Midbrain (tissue), 1 donor: ENCODE measurements at regions not wholly inside any gene's neighbourhood (a gene's known extent, or its start where the extent isn't known, plus 50 kb on each side); places are given as distances from the start of the nearest gene placed in this dataset.

Experiments
- DNase-seq: peaks from one replicate; lab custom pipeline; 2025; lab: John Stamatoyannopoulos, UW

DNA sequence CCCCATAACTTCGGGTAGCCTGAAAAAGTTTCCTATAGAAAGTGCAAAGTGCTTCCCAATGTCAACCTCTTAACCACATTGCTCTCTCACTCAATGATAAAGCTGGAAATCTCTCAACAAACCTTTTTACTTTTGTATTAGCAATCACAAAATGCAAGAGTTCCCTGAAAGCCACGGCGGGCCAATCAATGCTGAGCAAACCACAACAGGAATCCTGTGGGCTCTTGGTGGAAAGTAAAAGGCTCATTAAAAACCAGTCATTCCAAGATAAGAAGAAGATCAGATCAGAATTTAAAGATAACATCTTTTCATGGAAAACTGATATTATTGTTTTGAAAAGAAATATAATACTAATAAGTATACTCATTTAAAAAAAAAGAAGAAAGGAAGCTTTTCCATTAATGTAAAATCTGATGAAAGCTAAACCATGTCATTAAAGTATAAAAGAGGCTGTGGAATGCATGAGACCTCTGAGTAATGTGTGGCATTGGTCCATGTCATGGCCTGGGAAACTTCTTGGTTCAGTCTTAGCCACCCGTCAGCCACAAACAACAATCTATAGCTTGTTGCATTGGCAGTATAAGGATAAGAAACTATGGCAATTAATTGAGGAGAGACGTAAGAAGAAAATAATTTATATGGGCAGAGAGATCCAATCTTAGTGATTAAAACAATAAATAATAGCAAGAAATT lies 1066.1 kb upstream of the SORCS1 start:
- no peak for DNase-seq

DNA sequence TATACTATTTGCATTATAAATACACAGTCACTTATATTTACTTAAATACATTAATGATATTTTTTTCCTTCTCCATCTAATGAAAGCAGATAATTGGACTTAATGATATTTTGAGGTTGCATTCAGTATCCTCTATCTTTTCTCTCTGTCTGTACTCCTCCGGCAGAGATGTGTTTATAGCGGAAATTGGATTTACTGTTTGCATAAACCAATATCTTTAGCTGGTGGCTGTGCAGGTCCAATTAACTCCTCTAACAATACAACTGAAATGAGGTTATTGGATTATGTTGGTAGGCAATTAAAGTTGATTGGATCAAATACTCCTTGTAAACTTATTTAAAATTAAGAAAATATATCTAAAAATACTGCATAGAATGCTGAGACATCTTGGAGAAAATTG lies 1044.2 kb upstream of the SORCS1 start:
- DNase-seq, result no peak

- DNase-seq, result no peak
Measured at GRCh38 chr10:108208038-108208437, 1043.5 kb upstream of the SORCS1 start.

DNA sequence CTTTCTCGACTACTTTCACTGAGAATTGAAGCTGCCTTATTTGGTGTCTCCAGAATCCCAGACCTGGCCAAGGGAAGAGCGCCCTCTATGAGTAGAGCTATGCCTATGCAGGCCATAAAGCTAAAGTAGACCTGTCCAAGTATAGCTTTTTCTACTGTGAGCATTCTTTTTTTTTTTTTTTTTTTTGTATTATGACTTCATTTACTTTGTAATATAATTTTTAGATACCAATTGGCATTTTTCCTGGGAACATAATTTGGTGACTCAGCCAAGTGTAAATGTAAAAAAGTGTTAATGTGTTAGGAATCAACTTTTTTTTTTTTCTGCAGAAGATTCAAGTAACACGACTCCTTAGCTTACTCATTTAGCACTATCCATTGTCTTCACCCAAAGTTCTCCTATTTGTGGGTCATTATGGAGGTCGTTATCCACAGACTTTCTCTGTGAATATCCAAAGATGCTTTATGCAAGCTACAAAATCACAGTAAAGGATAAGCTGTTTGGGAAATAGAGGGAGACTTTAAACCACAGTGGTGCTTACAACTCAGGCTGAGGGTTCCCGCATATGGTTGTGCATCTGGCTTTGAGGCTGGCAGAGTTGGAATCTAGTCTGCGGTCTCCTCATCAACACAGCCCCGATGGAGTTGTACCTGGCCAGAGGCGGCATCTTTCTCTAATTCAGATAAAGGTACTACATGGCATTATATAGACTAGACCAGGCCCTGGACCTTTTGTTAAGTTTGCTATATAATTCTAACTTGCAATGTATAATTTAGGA lies 1040.2 kb upstream of the SORCS1 start:
- DNase-seq, result no peak

- DNase-seq, result no peak
Measured at GRCh38 chr10:108203905-108204527, 1039.5 kb upstream of the SORCS1 start.

- no peak for DNase-seq
Measured at GRCh38 chr10:108187408-108188012, 1023.0 kb upstream of the SORCS1 start.

- DNase-seq, result no peak
Measured at GRCh38 chr10:108184114-108184513, 1019.6 kb upstream of the SORCS1 start.

DNA sequence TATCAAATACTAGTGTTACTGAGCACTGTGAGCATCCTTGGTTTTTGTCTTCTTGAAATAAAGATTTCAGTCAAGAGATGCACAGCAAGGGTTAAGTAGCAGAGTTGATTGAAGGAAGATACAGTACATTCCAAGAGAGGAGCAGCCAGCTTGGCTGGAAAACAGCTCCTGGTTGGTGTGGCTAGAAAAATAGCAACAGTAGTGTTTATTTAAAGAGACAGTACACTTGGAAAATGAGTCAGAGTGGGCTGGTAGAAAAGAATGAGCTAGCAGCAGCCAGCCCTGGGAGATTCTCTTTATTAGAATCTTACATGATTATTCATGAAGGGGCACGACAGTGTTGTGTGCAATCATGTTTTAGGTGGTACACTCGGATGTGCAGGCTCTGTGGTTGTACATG lies 1016.4 kb upstream of the SORCS1 start:
- no peak for DNase-seq

- no peak for DNase-seq
Measured at GRCh38 chr10:108169846-108170245, 1005.3 kb upstream of the SORCS1 start.

GRCh38 chr10:108167766-108168165 lies 1003.3 kb upstream of the SORCS1 start:
- DNase-seq, result no peak

DNA sequence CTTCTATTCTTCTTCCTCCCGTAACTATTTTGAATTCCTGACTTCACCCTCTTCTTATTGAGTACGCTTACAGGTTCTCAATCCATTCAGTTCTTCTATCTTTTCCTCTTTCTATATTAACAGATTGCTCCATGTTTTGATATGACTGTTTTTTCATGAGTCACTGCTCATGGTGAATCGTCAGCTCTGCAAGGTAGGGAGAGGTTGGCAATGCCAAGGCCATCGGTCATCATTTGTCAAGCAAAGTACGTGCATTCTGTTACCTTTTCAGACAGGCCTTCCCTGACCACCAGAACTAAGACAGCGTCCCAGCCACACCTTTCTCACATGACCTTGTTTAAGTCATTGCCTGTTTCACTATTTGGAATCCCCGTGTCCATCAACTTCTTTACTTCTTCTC lies 1001.9 kb upstream of the SORCS1 start:
- no peak for DNase-seq

- no peak for DNase-seq
Measured at GRCh38 chr10:108147346-108147745, 982.8 kb upstream of the SORCS1 start.

DNA sequence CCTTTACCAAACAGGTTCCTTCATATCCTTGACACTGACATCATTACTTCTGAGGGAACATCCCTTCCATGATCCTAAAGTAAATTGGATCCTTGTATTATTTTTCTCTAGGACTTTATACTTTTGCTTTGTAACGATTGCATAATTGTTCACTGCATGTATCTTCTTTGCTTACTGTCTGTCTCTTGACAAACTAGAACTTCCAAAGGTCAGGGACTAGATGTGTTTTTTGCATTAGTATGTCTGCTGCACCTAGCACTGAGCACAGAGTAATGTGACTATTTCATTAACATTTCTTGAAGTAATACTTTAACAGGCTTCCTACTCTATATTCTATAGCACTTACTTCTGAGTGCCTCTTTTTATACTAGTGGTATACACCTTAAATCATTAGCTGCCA lies 976.6 kb upstream of the SORCS1 start:
- DNase-seq, result no peak

DNA sequence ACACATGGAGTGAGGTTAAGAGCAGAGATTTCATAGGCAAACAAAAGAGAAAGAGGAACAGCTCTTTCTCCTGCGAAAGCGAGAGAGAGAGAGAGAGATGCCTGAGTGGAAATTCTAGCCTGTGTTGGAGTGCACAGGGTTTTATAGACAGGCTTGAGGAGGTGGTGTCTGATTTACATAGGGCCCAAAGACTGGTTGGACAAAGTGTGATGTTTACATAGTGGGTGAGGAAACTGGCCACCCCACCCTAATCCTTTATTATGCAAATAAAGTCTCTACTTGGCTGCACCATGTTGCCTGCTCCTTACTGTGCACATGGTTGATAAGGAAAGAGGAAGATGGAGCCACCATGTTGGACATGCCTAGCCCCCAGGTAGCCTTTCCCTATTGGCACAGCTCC lies 967.8 kb upstream of the SORCS1 start:
- no peak for DNase-seq

- DNase-seq, result no peak
Measured at GRCh38 chr10:108130575-108130974, 966.1 kb upstream of the SORCS1 start.

GRCh38 chr10:108112218-108112617 lies 947.7 kb upstream of the SORCS1 start:
- DNase-seq, result no peak

GRCh38 chr10:108104551-108105156 lies 940.1 kb upstream of the SORCS1 start:
- DNase-seq, result no peak

GRCh38 chr10:108097258-108097657 lies 932.8 kb upstream of the SORCS1 start:
- DNase-seq, result no peak

GRCh38 chr10:108095932-108096925 lies 931.7 kb upstream of the SORCS1 start:
- no peak for DNase-seq

GRCh38 chr10:108090476-108091215 lies 926.1 kb upstream of the SORCS1 start:
- DNase-seq, result no peak
